HPDE6-E6E7 (cell line): ENCODE measurements at regions not wholly inside any gene's neighbourhood (a gene's known extent, or its start where the extent isn't known, plus 50 kb on each side); places are given as distances from the start of the nearest gene placed in this dataset.
A peak's percentile ranks its signal among the peaks of the same experiment; 100 is the strongest.

Experiments used
- DNase-seq: peaks from one replicate; pipeline ENCODE4 v3.0.0; 2011; ENCODE audit warnings: missing footprints; ENCODE audit errors: extremely low spot score

DNA sequence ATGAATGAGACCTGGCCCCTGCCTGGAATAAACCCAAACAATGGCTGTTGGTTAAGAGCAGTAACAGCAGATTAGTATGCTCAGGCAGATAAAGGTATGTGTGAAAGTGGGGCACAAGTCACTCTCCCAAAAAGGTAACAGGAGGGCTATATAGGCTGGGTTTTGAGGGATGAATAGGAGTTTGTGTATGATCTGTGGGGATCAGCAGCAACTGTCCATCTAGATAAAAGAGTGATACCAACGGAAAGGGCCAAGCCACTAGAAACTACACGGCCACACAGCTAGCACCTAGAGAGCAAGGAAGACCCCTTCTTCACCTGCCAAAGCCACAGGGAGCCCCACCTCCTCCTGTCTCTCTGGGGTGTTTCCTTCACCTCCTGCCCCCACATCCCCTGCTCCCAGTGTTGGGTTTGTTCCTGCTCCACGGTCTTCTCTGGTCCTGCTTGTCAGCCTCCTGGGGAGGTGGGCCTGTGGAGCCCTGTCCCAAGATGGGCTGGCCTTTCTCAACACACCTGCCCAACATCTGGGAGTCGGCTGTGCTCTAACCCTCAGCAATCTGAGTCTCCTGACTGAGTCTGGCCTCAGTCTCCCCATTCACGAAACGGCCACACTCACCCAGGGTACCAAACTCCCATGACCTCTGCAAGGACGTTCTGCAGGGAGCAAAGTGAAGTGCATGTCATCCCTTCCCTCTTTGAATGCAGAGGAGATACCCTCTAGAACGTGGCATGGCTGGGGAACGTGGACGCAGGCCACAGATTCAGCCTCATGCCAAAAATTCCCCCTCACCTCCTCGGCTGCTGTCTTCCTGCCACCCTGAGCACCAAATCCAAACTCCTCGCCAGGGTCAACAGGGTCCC is 108.2 kb downstream of the NCOR2 start:
- no peak for DNase-seq

DNA sequence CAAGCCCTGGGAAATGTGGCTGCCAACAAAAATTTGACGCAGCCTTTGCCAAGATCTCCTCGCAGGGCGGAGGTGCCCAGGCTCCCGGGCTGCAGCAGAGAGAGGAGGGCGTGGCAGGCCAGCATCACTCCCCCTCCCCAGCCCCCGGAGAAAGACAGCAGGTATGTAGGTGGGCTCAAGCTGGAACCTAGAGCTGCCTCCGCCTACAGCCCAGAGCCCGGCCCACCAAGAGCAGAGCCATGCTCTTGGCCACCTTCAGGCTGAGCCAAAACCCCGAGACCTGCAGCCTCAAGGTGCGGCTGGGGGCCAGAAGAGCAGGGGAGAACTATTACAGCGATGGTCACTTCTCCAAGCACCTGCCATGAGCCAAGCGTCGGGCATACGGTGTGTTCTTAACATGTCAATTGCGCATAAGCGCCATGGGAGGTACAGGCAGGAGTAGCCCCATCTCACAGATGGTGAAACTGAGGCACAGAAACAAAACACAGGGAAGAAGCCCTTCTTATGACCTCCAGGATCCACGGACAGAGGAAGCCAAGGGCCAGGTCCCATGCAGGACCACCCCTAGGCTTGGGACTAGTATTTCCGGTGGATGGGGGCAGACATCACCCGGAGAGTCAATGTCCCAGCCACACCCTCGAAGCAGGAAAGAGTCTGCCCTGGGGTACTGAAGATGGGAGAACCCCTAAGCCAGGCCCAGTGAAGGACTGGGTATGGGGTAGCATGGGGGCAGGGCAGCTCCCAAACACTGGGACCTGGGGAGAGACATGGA is 109.0 kb downstream of the NCOR2 start:
- no peak for DNase-seq

DNA sequence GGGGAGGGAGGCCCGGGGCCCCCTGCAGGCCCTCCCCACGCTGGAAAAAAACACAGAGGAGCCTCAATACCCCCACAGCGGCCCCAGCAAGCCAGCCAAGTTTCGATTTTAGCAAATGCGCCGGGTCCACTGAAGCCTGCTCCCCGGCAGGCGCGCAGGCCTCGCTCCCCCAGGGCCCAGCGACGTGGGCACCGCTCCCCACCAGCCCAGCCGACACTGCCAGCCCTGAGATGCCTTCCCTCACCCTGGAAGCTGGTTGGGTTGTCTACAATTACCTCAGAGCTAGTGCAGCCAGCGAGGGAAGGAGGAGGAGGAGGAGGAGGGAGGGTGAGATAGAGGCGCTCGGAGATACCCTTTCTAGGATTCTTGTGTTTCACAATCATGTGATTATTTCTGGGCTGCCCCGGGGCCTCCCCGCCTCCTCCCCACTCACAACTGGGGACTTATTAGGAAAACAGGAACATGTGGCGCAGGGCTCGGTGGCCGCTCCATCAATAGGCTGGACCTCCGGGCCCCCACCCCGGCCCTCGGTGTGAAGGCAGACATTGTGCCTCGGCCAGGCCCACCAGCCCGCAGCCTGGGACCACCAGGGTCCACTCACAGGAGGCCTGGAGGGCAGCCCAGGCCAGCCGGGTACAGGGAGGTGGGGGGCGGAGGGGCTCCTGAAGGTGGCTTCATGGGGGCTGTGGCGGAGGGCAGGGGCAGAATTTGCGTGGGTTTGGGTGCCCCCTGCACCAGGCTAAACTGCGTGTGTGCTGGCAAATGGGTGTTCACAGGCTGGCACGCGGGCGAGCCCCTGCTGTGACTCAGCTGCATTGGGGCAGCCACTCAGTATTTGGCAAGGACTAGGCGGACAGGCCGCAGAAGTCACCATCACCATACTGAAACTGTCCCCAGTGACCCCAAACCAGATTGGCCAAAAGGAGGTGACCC is 109.9 kb downstream of the NCOR2 start:
- no peak for DNase-seq

DNA sequence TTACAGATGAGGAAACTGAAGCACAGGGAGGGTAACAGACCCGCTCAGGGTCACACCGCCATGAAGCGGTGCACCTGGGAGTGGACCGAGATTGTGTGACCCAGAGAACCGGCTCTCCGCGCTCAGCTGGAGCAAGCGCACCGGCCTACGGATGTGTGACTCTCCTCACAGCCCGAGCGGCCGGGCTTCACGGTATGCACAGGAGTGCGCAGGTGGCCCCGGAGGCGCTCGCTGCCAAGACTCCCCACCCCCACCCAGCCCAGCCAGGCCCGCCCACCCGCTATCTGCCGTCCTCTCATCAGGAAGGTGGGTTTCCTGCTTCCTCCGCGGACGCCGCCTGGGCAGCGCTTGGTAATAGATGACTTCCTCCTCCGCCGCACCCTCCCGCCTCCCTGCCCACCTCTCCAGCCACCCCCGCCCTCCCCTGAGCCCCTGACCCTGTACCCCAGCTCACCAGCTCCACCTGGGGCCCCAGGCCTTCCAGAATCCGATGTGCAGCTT is 110.7 kb downstream of the NCOR2 start:
- no peak for DNase-seq

DNA sequence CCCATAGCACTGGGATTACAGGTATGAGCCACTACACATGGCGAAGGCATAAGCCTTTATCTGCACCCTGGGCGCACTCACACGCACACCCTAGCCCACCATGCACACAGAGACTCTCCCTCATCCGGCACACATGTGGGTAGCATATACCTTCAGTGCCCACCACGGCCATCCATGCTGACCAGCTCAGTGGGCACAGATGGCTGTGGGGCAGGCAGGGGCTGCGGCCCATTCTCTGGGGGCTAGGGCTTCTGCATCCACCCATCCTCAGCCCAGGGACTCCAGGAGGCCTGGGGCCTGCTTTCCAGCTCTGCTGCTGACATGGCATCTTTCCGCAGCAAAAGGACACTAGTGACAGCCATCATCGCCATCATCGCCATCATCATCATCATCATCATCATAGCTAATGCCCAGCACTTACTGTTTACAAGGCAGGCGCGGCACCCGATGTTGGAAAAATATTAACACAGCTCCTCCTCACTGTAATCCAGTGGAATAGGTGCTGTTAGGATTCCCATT is 111.2 kb downstream of the NCOR2 start:
- no peak for DNase-seq

DNA sequence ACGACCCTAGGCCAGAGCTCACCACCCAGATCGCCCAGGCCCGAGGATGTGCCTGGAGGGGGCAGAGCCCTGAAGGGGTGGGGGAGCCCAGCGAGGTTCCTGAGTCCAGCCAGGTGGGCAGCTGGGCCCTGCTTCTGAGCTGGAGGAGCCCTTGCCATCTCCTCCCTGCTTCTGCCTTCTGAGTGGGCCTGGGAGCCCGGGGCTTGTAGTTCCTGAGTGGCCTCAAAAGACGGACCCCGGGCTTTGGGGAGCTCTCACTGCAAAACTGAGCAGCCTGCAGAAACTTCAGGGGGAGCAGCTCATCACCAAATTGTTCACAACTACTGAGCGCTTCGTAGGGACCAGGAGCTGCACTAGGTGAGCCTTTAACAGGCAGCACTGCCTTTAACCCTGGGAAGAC is 112.1 kb downstream of the NCOR2 start:
- no peak for DNase-seq

DNA sequence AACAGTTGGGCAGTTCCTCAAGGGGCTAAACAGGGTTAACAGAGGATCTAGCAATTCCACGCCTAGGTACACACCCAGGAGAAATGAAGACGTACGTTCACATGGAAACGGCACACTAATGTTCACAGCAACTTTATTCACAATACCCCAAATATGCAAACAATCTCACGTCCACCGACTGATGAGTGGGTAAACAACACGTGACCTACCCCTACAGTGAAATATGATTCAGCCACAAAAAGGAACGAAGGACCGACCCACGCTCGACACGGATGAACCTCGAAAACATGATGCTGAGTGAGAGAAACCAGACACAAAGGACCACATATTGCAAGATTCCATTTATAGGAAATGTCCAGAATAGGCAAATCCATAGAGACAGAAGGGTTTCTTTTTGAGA is 112.7 kb downstream of the NCOR2 start:
- no peak for DNase-seq

DNA sequence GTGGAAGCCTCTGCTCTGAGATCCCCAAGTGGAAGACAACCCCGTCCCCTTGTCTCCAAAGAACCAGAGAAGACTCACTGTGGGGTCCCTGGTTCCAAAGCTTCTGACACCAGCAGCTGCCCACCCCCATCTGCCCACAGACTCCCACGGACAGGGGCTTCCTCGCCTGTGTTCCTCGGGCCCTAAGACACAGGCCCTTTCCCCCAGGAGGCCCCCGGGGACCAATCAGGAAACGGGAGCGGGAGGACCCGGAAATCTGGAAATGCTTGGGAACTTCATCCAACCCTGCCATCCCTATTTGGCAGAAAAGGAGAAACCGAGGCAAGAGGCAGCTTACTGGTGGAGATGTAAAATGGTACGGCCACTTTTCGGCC is 113.1 kb downstream of the NCOR2 start:
- DNase-seq = no peak

DNA sequence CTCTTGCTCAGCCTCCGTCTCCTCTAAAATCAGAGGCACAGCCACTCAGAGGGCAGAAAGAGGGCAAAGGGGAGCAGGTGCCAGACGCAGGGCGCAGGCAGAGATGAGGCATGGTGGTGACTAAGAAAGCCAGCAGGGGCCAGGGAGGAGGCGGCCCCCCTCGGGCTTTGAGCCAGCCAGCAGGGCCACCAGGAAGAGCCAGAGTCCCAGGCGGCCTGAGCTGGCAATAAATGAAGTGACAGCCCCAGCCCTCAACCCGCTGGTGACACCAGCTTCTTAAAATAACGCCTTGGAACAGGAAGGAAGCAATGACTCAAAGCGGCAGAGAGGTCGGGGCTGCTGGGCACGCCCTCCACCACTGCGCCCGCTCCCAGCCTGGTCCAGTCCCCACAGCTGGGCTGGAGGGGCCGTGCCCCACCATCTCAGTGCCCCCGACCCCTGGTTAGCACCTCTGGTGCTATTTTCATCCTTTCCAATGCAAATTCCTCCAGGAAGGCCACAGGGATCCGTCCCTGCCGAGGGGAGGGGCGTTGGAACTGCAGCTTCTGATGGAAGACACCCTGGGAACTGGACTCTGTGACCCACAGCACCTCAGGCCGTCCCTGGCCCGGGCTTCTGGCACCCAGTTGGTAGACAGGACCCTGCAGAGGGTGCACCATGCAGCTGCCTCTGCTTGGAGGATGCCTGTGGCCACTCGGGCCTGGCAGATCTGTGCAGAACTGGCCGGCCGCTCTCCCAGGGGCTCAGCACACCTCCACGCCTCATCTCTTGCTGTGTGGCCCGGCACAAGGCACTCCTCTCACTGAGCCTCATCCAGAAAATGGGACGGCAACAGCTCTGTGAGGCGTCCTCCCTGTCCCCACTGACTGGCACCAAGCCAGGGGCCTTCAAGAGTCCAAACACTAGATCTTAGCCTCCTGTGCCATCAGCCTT is 113.7 kb downstream of the NCOR2 start:
- peak; percentile 27 for DNase-seq

DNA sequence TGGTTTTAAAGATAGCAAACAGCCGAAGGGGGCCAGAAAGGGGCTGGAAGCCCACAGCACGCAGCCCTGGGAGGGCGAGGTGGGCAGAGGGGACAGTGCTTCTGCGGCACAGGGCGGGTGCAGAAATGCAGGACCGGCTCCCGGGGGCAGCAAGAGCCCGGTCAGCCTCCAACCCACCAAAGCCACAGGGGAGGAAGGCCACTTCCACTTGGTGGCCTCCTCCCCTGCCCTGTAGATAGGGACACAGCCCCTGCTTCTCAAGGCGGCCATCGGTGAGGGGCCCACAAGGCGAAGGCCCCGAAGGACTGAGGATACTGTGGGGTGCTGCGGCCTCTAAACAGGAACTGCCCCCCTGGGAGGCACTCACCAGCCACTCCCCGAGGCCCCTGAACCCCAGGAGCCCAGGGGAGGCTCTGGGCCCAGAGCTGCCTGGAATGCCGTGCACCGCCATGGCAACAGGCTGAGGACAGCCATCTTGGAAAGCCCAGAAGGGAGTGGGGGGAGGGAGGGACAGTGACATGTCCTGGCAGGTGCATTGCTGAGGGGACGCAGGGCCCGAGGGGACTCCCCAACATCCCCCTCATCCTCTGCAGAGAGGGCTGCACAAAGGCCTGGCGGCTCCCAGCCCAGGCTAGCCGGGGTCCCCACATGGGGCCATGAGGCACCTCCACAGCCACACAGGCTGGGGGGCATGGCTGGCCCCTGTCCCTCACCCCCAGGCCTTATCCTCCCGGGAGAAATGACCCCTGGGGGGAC is 114.7 kb downstream of the NCOR2 start:
- no peak for DNase-seq

DNA sequence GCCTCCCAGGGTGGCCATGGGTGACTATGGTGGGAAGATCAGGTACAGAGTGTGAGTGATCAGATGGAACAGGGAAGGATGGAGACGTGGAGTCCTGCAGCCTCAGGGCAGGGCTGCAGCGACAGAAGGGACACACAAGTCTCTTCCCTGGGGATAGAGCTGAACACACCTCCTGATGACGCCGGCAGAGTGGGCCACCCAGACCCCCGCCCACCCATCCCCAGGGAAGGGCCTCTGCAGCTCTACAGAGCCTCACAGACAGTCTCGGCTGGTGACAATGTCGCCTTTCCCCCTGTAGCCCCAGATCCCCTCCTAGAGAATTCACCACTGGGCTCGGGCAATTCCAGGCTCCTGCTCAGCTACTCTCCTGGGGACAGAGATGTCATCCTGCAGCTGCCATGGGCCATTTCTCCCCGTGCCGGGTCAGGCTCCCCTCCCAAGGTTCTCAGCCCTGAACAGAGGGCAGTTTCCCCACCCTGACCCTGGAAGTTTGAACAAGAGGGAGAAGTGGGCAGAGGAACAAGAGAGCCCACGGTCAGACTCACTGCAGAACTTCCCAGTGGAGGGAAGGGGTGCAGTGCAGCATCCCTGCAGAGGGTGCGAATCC is 115.7 kb downstream of the NCOR2 start:
- DNase-seq = no peak

DNA sequence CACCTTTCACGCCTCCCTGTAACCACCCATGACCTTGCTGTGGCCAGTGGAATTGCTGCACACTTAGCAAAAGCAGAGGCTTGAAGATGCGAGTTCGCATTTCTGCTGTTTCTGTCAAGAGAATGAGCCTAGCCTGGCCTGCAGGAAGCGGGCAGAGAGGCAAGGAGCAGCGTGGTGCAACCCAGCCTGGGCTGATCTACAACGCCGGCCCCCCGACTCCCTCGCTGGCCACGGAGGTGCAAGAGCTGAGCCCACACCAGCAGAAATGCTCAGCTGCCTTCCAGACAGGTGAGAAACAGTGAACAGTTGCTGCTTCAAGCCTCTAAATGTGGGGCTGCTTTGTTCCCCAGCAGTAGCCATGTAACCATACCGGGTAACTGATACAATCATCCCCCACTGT is 116.4 kb downstream of the NCOR2 start:
- no peak for DNase-seq

DNA sequence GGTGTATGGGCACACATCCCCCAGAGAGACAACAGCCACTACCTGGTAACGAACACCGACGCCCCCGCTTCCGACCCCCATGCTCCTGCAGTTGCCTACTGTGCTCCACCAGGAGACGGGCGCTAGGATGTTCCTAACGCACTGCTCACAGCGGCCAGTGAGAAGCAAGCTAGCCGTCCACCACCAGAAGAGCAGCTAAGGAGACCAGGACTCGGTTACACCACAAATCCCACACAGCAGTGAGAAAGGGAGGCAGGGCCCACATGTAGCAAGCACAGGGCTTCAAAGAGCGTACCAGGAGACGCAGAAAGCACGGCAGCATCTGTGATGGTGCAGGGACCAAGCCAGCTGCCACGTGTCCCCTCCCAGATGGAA is 117.0 kb downstream of the NCOR2 start:
- no peak for DNase-seq

DNA sequence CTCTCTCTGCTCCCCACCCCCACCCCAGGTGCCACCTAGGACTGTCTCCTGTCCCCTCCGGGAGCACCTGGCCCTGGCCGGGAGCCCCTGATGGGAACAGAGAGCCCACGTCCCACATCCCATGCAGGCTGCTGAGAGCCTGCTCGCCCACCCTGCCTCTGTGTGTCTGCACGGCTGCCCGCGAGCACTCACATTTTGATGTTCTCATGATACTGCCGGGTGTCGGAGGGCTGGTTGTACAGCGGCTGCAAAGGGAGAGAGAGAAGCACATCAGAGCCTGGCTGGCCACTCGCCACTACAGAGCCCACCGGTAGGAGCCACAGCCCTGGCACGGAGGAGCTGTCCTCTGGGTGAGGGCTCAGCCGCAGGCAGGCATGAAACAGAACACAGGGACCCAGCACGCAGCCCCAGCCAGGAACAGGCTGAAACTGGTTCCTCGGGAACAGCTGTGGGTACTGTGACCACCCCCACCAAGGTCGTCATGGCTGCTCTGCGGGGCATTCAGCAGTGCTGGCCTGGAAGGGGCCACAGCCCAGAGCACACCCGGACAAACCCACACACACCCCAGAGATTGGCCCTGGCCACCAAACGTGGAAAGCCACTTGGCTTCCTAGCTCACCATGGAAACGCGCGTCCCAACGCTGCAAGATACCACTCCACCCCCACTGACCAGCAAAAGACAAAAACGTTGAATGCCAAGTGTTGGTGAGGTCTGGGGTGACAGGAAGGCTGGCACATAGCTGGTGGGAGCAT is 117.6 kb downstream of the NCOR2 start:
- no peak for DNase-seq

DNA sequence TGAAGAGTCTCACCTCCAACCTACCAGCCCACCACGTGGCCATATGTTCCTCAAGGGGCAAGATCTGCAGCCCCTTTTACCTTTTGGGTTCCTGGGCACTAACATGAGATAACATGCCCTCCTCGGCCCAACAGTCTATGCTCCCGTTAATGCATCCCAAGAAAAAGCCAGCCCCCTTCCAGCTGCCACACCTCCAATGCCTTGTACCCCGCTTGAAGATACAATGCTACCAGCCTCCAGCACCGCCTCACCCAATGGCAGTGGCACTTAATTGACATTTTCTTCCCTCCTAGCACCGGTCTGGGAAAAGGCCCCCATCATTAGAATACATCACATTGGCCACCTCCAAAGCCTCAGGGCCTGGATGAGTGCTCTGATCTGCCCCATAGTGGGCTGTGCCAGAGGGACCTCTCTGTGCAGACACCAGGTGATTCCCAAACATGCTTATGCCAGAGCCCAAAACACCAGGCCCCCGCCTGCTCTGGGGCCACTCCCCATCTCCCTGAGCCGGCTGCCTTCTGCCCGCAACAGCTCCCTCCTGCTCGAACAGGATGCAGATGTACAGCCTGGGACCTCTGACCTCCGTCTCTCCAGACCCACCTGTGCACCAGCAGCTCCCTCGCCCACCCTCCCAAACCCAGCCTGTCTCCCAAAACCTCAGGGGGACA is 118.3 kb downstream of the NCOR2 start:
- DNase-seq = no peak

DNA sequence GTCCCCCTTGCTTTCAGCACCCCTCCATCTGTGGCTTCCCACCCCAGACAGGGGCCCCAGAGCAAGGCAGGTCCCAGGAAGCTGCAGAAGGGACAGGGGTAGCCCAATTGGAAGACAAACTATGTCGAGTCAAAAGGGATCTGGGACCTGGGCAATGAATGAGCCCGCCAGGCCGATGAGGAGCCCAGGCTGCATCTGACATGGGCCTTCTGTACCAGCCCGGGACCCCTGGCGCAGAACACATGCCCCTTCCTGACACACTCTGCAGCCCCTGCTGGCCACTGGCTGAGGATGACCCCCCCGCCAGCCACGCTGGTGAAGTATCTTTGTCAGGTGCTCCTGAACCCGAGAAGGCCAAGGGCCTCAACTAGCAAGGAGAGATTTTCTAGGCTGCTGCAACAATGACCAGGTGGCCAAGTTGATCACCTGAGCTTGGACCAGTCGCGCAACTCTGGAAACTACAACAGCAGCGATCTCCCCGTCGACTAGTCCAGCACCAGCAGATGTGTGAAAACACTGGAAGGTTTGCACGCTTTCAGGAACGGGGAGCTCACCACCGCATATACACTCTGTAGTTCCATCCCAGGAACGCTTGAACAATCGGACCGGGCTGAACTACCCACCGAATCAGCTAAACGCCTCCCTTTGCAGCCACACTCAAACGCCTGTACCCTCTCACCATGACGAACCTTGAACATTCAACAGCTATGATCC is 119.0 kb downstream of the NCOR2 start:
- DNase-seq = no peak

DNA sequence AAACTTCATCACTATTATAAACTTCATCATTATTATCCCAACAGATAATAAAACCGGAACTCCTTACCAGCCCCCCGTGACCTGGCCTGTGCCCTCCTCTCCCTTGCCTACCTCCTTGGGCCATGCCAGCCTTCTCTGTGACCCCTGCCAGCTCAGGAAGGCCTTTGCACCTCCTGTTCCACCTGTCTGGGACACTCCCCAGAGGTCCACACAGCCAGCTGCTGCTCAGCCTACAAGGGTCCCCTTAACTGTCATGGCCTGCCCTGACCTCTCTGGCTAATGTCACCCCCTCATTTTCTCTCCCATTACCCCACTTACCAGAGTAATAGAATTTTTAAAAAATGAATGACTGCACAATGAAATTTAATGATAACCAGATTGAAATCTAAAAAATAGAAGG is 121.0 kb downstream of the NCOR2 start:
- DNase-seq = no peak

DNA sequence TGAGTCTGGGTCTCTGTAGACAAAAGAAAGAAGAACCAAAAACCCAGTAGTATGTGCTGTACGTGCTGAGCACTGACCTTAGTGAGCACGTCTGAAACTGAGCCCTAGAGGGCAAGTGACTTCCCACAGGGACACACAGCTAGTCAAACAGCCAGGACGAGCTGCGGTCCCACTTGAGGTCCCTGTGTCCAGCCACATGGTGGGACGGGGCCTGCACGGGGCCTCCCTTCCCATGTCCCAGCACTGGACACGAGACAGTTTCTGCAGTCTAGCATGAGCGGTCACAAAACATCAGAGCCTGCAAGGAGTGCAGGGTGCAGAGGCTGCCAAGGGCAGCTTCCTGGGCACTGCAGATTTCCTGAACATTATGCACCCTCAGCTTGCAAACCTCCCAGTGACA is 121.6 kb downstream of the NCOR2 start:
- no peak for DNase-seq
